Stimulated activated CD4-positive, alpha-beta T cell treated with anti-CD3 and anti-CD28 coated beads, Interleukin-15, amount 100 ng/mL, for 1 hour (primary cell): ENCODE measurements at regions not wholly inside any gene's neighbourhood (a gene's known extent, or its start where the extent isn't known, plus 50 kb on each side); places are given as distances from the start of the nearest gene placed in this dataset.
"Not testable (repeated sequence)": the region's sequence is repeated elsewhere in the genome, so short reads cannot be mapped to it uniquely, and the experiment has no call there.

ENCODE experiments used
- DNase-seq, 2 donors: peaks; one replicate each; pipeline ENCODE4 v3.0.0-alpha.2; 2020; ENCODE audit warnings: low read depth in 1 of 2, low spot score in 1 of 2

DNA sequence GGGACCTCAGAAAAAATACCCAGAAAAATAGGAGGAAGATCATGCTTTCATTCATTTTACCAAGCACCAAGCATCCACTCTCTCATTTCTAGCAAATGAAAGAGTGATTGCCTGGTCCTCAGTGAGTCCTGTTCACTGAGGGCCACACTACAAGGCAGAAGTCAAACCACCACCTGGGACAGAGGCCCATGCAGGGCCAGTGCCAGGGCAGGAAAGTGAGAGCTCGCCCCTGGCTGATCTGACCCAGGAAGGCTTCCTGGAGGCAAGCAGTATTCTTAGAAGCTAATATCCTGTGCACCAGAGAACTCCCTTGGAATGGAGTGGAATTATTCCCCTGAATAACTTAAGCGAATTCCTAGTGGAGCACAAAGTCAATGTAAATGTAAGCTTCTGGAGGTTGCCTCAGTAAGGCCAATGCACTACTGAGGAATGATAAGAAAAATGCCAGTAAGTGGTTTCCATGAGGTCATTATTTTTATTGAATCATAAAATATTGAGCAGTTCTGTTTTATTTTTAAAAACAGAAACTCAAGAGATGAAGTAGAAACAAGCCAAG is 191.6 kb upstream of the ID2 start:
- DNase-seq: no peak

GRCh38 chr2:8491296-8492027 is 190.4 kb upstream of the ID2 start:
- DNase-seq: no peak

DNA sequence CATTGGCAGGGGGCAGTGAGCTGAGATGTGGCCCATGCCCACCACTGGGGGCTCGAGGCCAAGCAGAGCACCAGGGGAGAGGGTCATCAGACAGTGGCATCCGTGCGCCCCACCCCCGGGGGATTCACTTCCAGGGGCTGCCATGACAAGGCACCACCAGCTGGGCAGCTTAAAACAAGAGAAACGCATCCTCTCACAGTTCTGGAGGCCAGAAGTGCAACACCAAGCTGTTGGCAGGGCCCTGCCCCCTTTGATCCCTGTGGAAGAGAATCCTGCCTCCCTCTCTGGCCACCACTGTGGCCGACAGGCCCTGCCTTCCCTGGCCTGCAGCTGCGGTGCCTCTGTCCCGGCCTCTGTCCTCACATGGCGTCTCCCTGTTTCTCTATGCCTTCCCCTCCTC is 187.7 kb upstream of the ID2 start:
- no peak for DNase-seq

GRCh38 chr2:8494589-8494988 is 187.3 kb upstream of the ID2 start:
- DNase-seq: no peak

GRCh38 chr2:8495189-8495989 is 186.5 kb upstream of the ID2 start:
- no peak for DNase-seq

- no peak for DNase-seq
Observed at GRCh38 chr2:8496079-8496478, 185.8 kb upstream of the ID2 start.

GRCh38 chr2:8496617-8497016 is 185.2 kb upstream of the ID2 start:
- DNase-seq: no peak

- DNase-seq: no peak
Observed at GRCh38 chr2:8498994-8499393, 182.9 kb upstream of the ID2 start.

DNA sequence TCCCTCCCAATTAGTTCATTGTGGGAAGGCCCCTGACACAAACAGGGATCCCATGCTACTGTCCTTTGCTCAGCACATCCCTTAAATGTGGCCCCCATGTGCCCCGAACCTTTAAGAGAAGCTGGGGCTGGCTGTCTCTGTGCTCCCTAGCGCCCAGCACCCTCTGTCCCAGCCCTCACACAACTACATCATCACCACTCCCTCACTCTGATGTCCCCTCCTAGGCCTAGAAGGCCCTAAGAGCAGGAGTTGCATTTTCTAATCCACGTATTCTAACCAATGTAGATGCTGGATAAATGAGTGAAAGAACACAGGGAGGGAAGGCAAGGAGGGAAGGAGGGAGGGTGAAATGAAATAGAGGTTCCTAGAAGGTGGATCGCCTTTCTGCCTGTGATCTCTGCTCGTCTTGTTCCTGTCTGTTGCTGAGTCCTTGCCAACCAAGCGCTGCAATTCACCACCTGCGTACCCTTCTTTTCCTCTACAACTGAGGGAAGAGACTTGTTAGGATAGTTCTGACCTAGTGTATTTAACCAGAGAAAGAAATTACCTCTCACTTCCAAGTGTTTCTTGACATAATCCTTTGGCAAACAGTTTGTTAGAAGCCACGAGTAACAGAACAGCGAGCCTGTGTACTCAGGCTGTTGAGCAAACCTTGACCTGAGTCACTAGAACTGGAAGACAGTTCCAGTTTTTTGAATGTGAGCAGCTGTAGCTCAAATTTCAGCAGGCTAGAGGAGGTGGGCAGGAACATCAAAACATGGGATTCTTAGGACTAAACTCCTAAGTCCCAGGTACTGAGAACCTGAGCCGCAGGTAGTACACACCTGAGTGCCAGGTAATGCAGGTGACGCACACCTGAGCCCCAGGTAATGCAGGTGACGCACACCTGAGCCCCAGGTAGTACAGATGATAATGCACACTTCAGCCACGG is 181.5 kb upstream of the ID2 start:
- DNase-seq: no peak

- no peak for DNase-seq
Observed at GRCh38 chr2:8501061-8501720, 180.7 kb upstream of the ID2 start.

DNA sequence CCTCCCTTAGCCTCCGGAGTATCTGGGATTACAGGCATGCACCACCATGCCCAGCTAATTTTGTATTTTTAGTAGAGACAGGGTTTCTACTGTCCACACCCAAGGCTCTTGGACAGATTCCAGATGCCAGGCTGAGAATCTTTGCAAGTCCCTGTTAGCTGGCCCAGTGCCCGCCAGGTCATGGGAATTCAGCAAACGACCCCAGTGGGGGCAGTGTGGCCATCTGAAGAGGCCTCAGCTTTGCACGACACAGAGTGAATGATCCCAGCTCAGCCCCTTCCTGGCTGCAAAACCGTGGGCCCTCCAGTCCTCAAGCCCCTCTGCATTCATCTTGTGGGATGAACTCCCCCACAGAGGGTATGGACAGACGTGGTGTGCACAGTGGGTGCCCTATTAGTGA is 179.5 kb upstream of the ID2 start:
- no peak for DNase-seq

- no peak for DNase-seq
Observed at GRCh38 chr2:8505311-8505920, 176.4 kb upstream of the ID2 start.

DNA sequence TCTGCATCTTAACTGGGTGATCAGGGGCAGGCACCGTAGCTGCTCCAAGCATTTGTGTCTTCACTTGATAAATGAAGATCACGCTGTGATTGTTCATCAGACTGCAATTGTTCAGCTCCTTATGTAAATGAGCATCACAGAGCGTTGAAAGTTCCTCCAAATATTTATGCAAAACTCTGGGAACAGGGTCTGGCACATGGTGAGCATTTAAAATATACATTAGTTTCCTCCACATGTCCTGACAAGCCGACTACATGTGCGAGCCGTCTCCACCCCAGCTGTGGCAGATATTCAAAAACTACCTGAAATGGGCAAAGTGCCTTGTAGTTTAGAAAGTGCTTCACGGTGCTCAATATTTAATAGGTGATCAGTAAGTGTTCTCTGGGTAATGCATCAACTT is 175.1 kb upstream of the ID2 start:
- DNase-seq: no peak

- no peak for DNase-seq
Observed at GRCh38 chr2:8508766-8509165, 173.1 kb upstream of the ID2 start.

DNA sequence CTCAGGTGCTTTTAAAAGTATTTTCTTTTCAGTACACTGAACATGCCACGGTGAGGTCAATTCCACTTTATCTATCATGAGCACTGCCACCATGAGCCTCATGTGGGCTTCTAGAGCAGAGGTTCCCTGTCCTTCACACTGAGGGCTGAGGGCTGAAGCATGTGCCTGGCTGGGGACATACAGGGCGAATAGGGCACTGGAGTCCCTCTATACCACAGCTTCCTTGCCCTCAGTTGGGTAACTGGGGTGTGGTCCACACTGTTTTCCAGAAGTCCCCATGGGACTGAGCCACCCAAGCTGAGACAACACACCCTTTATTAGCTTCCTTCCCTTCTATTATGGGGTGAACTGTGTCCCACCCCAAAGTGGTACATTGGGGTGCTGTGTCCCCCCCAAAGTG is 172.2 kb upstream of the ID2 start:
- DNase-seq: no peak

DNA sequence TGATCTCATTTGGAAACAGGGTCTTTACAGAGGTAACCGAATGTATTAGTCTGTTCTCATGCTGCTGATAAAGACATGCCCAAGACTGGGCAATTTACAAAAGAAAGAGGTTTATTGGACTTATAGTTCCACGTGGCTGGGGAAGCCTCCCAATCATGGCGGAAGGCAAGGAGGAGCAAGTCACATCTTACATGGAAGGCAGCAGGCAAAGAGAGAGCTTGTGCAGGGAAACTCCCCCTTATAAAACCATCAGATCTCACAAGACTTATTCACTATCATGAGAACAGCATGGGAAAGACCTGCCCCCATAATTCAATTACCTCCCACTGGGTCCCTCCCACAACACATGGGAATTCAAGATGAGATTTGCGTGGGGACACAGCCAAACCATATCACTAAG is 171.8 kb upstream of the ID2 start:
- not testable (repeated sequence) for DNase-seq

DNA sequence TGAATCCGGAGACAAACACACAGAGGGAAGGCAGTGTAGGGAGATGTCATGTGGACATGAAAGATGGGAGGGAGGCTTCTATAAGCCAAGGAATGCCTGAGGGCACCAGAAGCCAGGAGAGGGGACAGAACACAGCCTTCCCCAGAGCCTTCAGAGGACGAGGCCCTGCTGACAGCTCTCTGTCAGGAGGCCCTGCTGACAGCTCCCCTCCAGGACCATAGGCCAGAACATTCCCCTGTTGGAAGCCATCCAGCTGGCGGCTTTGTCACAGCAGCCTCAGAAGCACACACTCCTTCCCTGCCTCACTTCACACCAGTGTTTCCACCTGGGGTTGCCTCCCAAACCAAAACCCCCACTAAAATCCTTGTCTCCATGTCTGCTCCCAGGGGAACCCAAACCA is 171.3 kb upstream of the ID2 start:
- DNase-seq: no peak

- no peak for DNase-seq
Observed at GRCh38 chr2:8511868-8512612, 169.8 kb upstream of the ID2 start.

DNA sequence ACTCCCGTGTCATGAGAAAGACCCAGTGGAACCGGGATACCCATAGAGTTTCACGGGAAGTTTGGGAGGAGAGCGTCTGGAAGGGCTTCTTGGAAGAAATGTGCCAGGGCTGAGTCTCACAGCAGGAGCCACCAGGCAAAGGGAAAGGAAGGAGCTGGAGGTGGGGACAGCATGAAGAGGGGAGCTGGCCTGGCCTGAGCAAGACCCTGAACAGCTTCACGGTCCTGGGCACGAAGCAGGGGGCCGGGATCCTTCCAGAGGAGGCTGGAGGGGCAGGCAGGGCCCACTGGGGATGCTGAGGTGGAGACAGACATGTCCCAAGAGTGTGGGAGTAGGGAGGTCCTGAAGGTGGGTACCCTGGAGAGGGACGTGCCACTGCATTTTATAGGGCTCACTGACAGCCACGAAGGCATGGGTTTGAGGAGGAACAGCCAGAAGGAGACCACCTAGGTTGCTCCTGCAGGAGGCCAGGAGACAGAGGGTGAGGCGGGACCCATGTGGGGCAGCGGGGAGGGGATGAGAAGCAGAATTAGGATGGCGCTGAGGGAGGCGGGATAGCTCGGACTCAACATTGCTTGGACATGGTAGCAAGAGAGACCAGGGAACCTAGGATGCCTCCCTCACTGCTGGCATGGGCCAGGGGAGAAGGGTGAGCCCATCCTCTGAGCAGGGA is 168.1 kb upstream of the ID2 start:
- no peak for DNase-seq
